ENCODE measurements at regions not wholly inside any gene's neighbourhood (a gene's known extent, or its start where the extent isn't known, plus 50 kb on each side); places are given as distances from the start of the nearest gene placed in this dataset.

DNA sequence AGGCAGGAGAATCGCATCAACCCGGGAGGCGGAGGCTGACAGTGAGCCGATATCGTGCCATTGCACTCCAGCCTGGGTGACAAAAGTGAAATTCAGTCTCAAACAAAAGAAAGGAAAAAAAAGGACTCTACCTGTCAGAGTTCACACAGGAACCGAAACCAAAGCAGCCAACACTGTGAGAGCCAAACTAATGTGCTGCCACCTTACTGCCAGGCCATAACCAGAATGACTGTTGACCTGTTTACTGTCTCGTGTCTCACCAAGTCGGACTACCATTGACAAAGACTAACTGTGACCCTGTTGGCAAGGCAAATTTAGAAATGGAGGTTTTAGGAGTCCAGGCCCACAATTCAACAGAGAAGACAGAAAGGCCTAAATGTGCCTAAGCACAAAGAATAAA is 112.4 kb downstream of the ANXA2R start:
- no peak for DNase-seq (ENCODE audit: low read depth, low spot score)
- ChIA-PET CTCF (interaction anchor here (0.9 to 1.8 kb wide), 3 partner anchors 15 to 179 kb away, joined by 3 to 10 read pairs (median 6); no protein-coding TSS in a partner anchor), POLR2A (no interaction called here)
- TF ChIP-seq, protein P1, sequence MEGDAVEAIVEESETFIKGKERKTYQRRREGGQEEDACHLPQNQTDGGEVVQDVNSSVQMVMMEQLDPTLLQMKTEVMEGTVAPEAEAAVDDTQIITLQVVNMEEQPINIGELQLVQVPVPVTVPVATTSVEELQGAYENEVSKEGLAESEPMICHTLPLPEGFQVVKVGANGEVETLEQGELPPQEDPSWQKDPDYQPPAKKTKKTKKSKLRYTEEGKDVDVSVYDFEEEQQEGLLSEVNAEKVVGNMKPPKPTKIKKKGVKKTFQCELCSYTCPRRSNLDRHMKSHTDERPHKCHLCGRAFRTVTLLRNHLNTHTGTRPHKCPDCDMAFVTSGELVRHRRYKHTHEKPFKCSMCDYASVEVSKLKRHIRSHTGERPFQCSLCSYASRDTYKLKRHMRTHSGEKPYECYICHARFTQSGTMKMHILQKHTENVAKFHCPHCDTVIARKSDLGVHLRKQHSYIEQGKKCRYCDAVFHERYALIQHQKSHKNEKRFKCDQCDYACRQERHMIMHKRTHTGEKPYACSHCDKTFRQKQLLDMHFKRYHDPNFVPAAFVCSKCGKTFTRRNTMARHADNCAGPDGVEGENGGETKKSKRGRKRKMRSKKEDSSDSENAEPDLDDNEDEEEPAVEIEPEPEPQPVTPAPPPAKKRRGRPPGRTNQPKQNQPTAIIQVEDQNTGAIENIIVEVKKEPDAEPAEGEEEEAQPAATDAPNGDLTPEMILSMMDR (IDR thresholded peaks at IDR 0.05; ENCODE audit: low read depth, low read length), result no peak
- Histone ChIP-seq H3K4me3 (ENCODE audit: low read depth, low read length) (no peak overlapping the region), H3K27ac (ENCODE audit: low read depth, low read length) (no peak overlapping the region), H3K27me3 (ENCODE audit: control insufficient read depth, insufficient read depth, low read length) (no peaks in the 10 kb centered on the region), H3K9me3 (ENCODE audit: control insufficient read depth, insufficient read depth, low read length) (peaks cover 31% of the 10 kb centered on the region)

DNA sequence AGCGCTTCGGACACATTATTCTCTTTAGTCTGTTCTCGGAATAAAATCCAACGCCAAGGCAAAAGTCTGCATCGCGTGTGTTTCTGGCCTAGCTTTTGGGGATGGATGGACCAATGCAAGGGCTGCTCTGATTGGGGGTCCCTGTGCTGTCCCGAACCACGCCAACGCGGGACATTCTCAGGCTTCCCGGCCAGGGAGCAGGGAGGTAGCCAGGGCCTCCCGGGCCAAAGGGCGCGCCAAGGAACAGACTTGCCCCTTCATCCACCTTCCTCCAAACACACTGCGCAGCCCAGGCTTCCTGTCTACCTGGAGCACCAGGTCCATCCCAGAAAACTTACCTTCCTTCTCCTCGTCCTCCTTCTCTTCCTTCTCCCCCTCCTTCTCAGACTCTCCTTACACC is 113.0 kb upstream of the SELENOP start:
- POLR2A ChIA-PET, result no interaction called here
- TF ChIP-seq, protein P1 (IDR thresholded peaks at IDR 0.05; ENCODE audit: low read depth, low read length), result no peak
- CTCF ChIA-PET, result no interaction called here

DNA sequence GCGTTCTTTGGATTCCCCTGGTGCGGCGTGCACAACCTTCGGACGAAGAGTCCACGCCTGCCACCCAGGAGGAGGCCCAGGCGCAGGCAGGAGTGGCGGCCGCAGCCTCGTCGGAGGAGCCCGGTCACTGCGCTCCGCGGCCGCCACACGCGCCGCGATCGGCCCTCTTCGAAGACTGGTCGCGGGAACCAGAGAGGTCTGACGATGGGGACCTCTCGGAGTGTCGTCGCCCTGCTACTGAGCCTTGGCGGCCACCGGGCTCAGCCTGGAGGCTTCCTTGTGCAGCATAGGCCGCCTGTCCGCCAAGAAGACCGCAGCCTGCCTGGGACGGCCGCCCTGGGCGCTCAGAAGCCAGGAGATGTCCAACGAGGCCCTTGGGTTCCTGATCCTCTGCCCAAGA is 112.5 kb upstream of the SELENOP start:
- POLR2A ChIA-PET, result no interaction called here
- CTCF ChIA-PET, result interaction anchor here (1.8 kb wide), 1 partner anchor 11 kb away, joined by 4 read pairs; no protein-coding TSS in a partner anchor
- peaks cover 16% of the 10 kb centered on the region for H3K9me3 ChIP-seq (ENCODE audit: control insufficient read depth, insufficient read depth, low read length)
- no peak overlapping the region for H3K27ac ChIP-seq (ENCODE audit: low read depth, low read length)
- H3K27me3 ChIP-seq (ENCODE audit: control insufficient read depth, insufficient read depth, low read length), result no peaks in the 10 kb centered on the region
- DNase-seq (ENCODE audit: low read depth, low spot score), result no peak
- TF ChIP-seq, protein P1 (IDR thresholded peaks at IDR 0.05; ENCODE audit: low read depth, low read length), result no peak
- H3K4me3 ChIP-seq (ENCODE audit: low read depth, low read length), result no peak overlapping the region

More for the DNA sequence above, 113.0 kb upstream of the SELENOP start:
- no peak for DNase-seq (ENCODE audit: low read depth, low spot score)
- H3K4me3 ChIP-seq (ENCODE audit: low read depth, low read length), result no peak overlapping the region
- peaks cover 16% of the 10 kb centered on the region for H3K9me3 ChIP-seq (ENCODE audit: control insufficient read depth, insufficient read depth, low read length)
- H3K27ac ChIP-seq (ENCODE audit: low read depth, low read length), result no peak overlapping the region
- no peaks in the 10 kb centered on the region for H3K27me3 ChIP-seq (ENCODE audit: control insufficient read depth, insufficient read depth, low read length)

DNA sequence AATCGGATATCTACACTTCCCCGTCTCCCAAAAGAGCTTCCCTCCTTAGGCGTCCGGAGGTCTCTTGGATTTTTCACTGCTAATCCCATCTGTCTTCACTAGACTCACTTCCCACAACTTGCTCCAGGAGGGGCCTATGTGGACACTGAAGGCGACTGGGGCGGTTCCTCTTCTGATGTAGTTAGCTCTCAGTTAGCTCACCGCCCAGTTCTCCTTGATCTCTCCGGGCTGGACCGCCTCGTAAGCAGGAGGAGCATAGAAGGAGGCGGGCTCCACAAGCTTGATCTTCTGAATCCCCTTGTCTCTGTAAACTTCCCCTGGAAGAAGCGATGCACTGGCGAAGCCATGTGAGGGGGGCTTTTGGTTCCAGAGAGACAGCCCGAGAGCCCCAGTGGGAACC is 112.0 kb upstream of the SELENOP start:
- Histone ChIP-seq H3K27ac (ENCODE audit: low read depth, low read length) (no peak overlapping the region), H3K27me3 (ENCODE audit: control insufficient read depth, insufficient read depth, low read length) (no peaks in the 10 kb centered on the region), H3K4me3 (ENCODE audit: low read depth, low read length) (no peak overlapping the region), H3K9me3 (ENCODE audit: control insufficient read depth, insufficient read depth, low read length) (peaks cover 16% of the 10 kb centered on the region)
- ChIA-PET POLR2A (no interaction called here), CTCF (interaction anchor here (0.7 to 1.8 kb wide), 3 partner anchors 10 to 15 kb away, joined by 4 to 6 read pairs (median 4); no protein-coding TSS in a partner anchor)
- TF ChIP-seq, protein P1 (IDR thresholded peaks at IDR 0.05; ENCODE audit: low read depth, low read length), result no peak
- DNase-seq (ENCODE audit: low read depth, low spot score), result no peak

DNA sequence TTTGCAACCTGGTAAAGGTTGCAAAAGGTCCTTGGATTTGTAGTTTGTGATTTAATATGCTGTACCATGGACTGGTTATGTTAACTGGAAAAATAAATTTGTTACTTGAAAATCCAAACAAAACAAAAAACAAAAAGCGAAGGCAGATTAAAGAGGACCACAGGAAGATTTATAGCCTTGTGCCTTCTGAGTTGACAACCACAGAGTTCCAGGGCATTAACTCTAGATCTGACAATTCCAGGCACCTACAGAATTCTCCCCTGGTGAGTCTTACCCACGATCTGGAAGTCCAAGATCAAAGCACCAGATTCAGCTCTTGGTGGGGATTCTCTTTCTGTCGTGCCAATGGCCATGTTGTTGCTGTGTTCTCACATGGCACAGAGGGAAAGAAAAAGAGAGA is 107.9 kb upstream of the SELENOP start:
- TF ChIP-seq, protein P1 (IDR thresholded peaks at IDR 0.05; ENCODE audit: low read depth, low read length), result no peak
- Histone ChIP-seq H3K4me3 (ENCODE audit: low read depth, low read length) (no peak overlapping the region), H3K27me3 (ENCODE audit: control insufficient read depth, insufficient read depth, low read length) (no peaks in the 10 kb centered on the region), H3K27ac (ENCODE audit: low read depth, low read length) (no peak overlapping the region), H3K9me3 (ENCODE audit: control insufficient read depth, insufficient read depth, low read length) (peaks cover 14% of the 10 kb centered on the region)
- ChIA-PET CTCF (interaction anchor here (1.7 kb wide), 1 partner anchor 11 kb away, joined by 7 read pairs; no protein-coding TSS in a partner anchor), POLR2A (no interaction called here)
- DNase-seq (ENCODE audit: low read depth, low spot score), result no peak
